ENCODE measurements at regions not wholly inside any gene's neighbourhood (a gene's known extent, or its start where the extent isn't known, plus 50 kb on each side); places are given as distances from the start of the nearest gene placed in this dataset.

DNA sequence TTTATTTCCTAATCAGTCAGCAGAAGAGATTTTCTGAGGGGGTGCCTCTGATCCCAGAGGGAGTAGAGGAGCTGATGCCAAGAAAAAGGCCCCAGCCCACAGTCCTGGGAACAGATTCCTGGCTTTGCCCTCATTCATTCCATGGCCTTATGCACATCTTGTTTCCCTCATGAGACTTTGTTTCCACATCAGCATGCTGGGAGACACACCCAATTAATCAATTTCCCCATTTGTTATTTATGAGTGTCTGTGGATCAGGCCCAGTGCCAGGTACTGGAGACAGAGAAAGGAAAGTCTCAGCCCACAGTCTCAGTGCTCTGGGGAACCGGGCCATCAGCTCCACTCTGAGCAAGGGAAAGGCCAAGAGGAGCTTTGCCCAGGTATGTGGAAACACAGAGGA is 496.2 kb upstream of the ZMIZ1 start:
- FAIRE-seq, result no peak
- TF ChIP-seq, protein P1, sequence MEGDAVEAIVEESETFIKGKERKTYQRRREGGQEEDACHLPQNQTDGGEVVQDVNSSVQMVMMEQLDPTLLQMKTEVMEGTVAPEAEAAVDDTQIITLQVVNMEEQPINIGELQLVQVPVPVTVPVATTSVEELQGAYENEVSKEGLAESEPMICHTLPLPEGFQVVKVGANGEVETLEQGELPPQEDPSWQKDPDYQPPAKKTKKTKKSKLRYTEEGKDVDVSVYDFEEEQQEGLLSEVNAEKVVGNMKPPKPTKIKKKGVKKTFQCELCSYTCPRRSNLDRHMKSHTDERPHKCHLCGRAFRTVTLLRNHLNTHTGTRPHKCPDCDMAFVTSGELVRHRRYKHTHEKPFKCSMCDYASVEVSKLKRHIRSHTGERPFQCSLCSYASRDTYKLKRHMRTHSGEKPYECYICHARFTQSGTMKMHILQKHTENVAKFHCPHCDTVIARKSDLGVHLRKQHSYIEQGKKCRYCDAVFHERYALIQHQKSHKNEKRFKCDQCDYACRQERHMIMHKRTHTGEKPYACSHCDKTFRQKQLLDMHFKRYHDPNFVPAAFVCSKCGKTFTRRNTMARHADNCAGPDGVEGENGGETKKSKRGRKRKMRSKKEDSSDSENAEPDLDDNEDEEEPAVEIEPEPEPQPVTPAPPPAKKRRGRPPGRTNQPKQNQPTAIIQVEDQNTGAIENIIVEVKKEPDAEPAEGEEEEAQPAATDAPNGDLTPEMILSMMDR (IDR thresholded peaks at IDR 0.05; ENCODE audit: insufficient read depth, missing control alignments), result no peak

DNA sequence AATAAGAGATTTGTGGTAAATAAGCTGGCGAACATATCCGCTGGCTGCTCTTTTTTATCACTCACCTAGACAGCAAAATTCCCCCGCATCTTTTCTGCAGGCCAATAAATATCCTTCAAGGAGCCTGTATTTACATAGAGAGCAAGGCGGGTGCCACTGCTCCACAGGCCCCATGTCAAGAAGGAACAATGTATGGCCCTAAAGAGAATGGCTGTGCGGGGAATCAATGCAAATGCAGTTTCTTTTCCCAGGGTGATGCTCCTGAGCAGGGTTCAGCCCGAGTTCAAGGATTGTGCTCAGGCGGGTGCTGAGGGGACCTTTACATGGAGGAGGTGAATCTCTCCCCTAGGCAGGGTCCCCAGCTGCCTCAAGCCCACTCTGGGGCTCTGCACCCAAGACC is 494.2 kb upstream of the ZMIZ1 start:
- no peak for FAIRE-seq
- no peak for DNase-seq (ENCODE audit: insufficient read length, low spot score)

More for the DNA sequence above, 496.2 kb upstream of the ZMIZ1 start:
- DNase-seq (ENCODE audit: insufficient read length, low spot score), result no peak

GRCh38 chr10:78575400-78575799 is 493.4 kb upstream of the ZMIZ1 start:
- DNase-seq (ENCODE audit: insufficient read length, low spot score) (no peak), FAIRE-seq (no peak)
- TF ChIP-seq, protein P1 (IDR thresholded peaks at IDR 0.05; ENCODE audit: insufficient read depth, missing control alignments), result no peak

More for the DNA sequence above, 494.2 kb upstream of the ZMIZ1 start:
- TF ChIP-seq, protein P1 (IDR thresholded peaks at IDR 0.05; ENCODE audit: insufficient read depth, missing control alignments), result no peak

DNA sequence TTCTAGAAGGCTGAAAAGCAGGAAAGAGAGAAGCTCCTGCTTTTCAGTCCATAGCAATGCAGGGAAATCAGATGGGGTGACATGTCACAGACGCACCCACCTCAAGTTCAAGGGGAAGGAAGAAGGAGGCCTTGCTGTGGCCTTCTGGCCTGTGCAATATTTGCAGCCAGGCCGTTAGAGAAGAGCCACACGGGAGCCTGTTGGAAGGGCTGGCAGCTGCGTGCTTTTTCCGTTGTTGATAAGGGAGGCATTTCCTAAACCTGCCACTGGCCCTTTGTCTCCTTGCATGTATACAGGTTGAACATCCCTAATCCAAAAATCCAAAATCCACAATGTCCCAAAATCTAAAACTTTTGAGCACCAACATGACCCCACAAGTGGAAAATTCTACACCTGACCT is 492.5 kb upstream of the ZMIZ1 start:
- no peak for FAIRE-seq
- no peak for DNase-seq (ENCODE audit: insufficient read length, low spot score)
- TF ChIP-seq, protein P1 (IDR thresholded peaks at IDR 0.05; ENCODE audit: insufficient read depth, missing control alignments), result no peak

- DNase-seq (ENCODE audit: insufficient read length, low spot score), result no peak
Measured at GRCh38 chr10:78577712-78578111, 491.1 kb upstream of the ZMIZ1 start.

GRCh38 chr10:78578929-78579328 is 489.8 kb upstream of the ZMIZ1 start:
- no peak for DNase-seq (ENCODE audit: insufficient read length, low spot score)
- TF ChIP-seq, protein P1 (IDR thresholded peaks at IDR 0.05; ENCODE audit: insufficient read depth, missing control alignments), result no peak
- FAIRE-seq, result no peak

More at GRCh38 chr10:78577712-78578111, 491.1 kb upstream of the ZMIZ1 start:
- TF ChIP-seq, protein P1 (IDR thresholded peaks at IDR 0.05; ENCODE audit: insufficient read depth, missing control alignments), result no peak
- no peak for FAIRE-seq

- DNase-seq (ENCODE audit: insufficient read length, low spot score) (no peak), FAIRE-seq (no peak)
- TF ChIP-seq, protein P1 (IDR thresholded peaks at IDR 0.05; ENCODE audit: insufficient read depth, missing control alignments), result no peak
Measured at GRCh38 chr10:78579576-78579975, 489.2 kb upstream of the ZMIZ1 start.

All from D721Med (cell line).